GM04503 (cell line): ENCODE measurements at regions not wholly inside any gene's neighbourhood (a gene's known extent, or its start where the extent isn't known, plus 50 kb on each side); places are given as distances from the start of the nearest gene placed in this dataset.
"Not testable (repeated sequence)": the region's sequence is repeated elsewhere in the genome, so short reads cannot be mapped to it uniquely, and the experiment has no call there.

Experiments
- DNase-seq: peaks from one replicate; pipeline ENCODE4 v3.0.0-alpha.2; 2012; ENCODE audit warnings: low read depth

GRCh38 chr20:22819784-22820183, 215.3 kb upstream of the SSTR4 start:
- no peak for DNase-seq

- no peak for DNase-seq
These were observed 213.9 kb upstream of the SSTR4 start for GRCh38 chr20:22821081-22821727.

GRCh38 chr20:22821796-22822195, 213.3 kb upstream of the SSTR4 start:
- DNase-seq = no peak

- DNase-seq = no peak
These were observed 212.0 kb upstream of the SSTR4 start for GRCh38 chr20:22823119-22823518.

GRCh38 chr20:22824077-22824476, 211.0 kb upstream of the SSTR4 start:
- DNase-seq = no peak

- DNase-seq = no peak
These were observed 210.0 kb upstream of the SSTR4 start for GRCh38 chr20:22825076-22825475.

- DNase-seq = no peak
These were observed 209.6 kb upstream of the SSTR4 start for GRCh38 chr20:22825546-22825945.

GRCh38 chr20:22826306-22827230, 208.5 kb upstream of the SSTR4 start:
- DNase-seq = no peak

- no peak for DNase-seq
These were observed 207.2 kb upstream of the SSTR4 start for GRCh38 chr20:22827916-22828315.

GRCh38 chr20:22829356-22829755, 205.8 kb upstream of the SSTR4 start:
- no peak for DNase-seq

- DNase-seq = no peak
These were observed 205.0 kb upstream of the SSTR4 start for GRCh38 chr20:22830138-22830537.

- not testable (repeated sequence) for DNase-seq
These were observed 204.4 kb upstream of the SSTR4 start for GRCh38 chr20:22830715-22831114.

GRCh38 chr20:22833851-22834250, 201.3 kb upstream of the SSTR4 start:
- no peak for DNase-seq

- DNase-seq = no peak
These were observed 200.4 kb upstream of the SSTR4 start for GRCh38 chr20:22834651-22835256.

GRCh38 chr20:22836211-22836610, 198.9 kb upstream of the SSTR4 start:
- DNase-seq = peak; percentile 1

GRCh38 chr20:22836877-22837276, 198.2 kb upstream of the SSTR4 start:
- DNase-seq = no peak

GRCh38 chr20:22838001-22838400, 197.1 kb upstream of the SSTR4 start:
- DNase-seq = no peak

- DNase-seq = no peak
These were observed 193.3 kb upstream of the SSTR4 start for GRCh38 chr20:22841846-22842245.

- DNase-seq = no peak
These were observed 192.3 kb upstream of the SSTR4 start for GRCh38 chr20:22842793-22843192.

GRCh38 chr20:22844959-22845358, 190.2 kb upstream of the SSTR4 start:
- DNase-seq = no peak

- no peak for DNase-seq
These were observed 188.2 kb upstream of the SSTR4 start for GRCh38 chr20:22846863-22847262.

GRCh38 chr20:22848364-22848763, 186.7 kb upstream of the SSTR4 start:
- no peak for DNase-seq
